BE2C (cell line): ENCODE measurements at regions not wholly inside any gene's neighbourhood (a gene's known extent, or its start where the extent isn't known, plus 50 kb on each side); places are given as distances from the start of the nearest gene placed in this dataset.

Experiments
- DNase-seq: peaks from one replicate; pipeline ENCODE4 v3.0.0-alpha.2; 2020
- H3K27me3 ChIP-seq: fragments of 250-450 bp; sonication (Bioruptor Pico); 2 replicates; pipeline ENCODE4 v1.5.1; 2020; ENCODE audit warnings: mild to moderate bottlenecking
- H3K36me3 ChIP-seq: fragments of 250-450 bp; sonication (Bioruptor Pico); 2 replicates; pipeline ENCODE4 v1.5.1; 2020; ENCODE audit warnings: mild to moderate bottlenecking
- H3K4me1 ChIP-seq: fragments of 250-450 bp; sonication (Bioruptor Pico); 2 replicates; pipeline ENCODE4 v1.5.1; 2020
- H3K4me3 ChIP-seq: 2 replicates; pipeline ENCODE4 v1.5.1; 2011; ENCODE audit warnings: low read depth, low read length
- H3K9me3 ChIP-seq: fragments of 250-450 bp; sonication (Bioruptor Pico); 2 replicates; pipeline ENCODE4 v1.5.1; 2020
- CTCF ChIP-seq: IDR thresholded peaks from 2 replicates; pipeline ENCODE4 v1.5.1; 2012; ENCODE audit warnings: mild to moderate bottlenecking, low read depth, low read length

- Histone ChIP-seq H3K4me3 (no peak overlapping the region), H3K36me3 (no peaks in the 10 kb centered on the region), H3K9me3 (no peaks in the 10 kb centered on the region), H3K27me3 (no peaks in the 10 kb centered on the region), H3K4me1 (no peaks in the 10 kb centered on the region)
- DNase-seq = no peak
- TF ChIP-seq CTCF = no peak
These were observed 363.6 kb downstream of the ZNF521 start for GRCh38 chr18:24988253-24988840.

DNA sequence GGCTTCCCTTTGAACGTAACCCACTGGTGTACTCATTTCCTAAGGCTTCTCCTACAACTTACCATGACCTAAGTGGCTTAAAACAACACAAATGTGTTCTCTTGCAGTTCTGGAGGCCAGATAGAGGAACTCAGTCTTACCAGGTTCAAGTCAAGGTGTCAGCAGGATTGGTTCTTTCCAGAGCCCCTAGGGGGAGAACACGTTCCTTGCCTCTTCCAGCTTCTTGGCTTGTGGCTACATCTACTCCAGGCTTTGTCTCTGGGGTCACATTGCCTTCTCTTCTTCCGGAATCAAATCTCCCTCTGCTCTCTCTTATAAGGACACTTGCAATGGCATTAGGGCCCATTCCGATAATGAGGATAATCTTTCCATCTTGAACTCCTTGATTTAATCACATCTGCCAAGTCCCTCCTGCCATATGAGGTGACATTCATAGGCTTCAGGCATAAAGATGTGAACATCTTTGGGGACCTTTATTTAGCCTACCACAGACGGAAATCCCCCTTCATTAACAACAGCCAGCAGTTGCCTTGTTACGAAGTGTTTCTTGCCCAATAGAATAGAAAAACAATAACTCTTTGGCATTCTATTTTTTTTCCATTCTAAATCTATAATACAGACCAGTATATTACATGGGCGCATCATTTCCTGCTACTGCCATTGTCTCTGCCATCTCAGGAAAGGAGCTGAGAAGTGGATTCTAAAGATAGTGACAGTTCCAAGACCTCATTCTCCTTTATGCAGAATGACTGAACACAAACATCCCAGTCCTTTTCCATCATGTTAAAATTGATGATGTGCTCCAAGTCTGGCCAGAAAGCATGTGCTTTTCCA is 362.0 kb downstream of the ZNF521 start:
- no peak for DNase-seq
- no peak overlapping the region for H3K4me3 ChIP-seq
- no peaks in the 10 kb centered on the region for H3K9me3 ChIP-seq
- H3K36me3 ChIP-seq = no peaks in the 10 kb centered on the region
- no peaks in the 10 kb centered on the region for H3K4me1 ChIP-seq
- H3K27me3 ChIP-seq = no peaks in the 10 kb centered on the region
- TF ChIP-seq CTCF = no peak

GRCh38 chr18:24990671-24991134 is 361.3 kb downstream of the ZNF521 start:
- no peak for DNase-seq
- Histone ChIP-seq H3K4me1 (no peaks in the 10 kb centered on the region), H3K27me3 (no peaks in the 10 kb centered on the region), H3K36me3 (no peaks in the 10 kb centered on the region), H3K4me3 (no peak overlapping the region), H3K9me3 (no peaks in the 10 kb centered on the region)
- no peak for TF ChIP-seq CTCF

DNA sequence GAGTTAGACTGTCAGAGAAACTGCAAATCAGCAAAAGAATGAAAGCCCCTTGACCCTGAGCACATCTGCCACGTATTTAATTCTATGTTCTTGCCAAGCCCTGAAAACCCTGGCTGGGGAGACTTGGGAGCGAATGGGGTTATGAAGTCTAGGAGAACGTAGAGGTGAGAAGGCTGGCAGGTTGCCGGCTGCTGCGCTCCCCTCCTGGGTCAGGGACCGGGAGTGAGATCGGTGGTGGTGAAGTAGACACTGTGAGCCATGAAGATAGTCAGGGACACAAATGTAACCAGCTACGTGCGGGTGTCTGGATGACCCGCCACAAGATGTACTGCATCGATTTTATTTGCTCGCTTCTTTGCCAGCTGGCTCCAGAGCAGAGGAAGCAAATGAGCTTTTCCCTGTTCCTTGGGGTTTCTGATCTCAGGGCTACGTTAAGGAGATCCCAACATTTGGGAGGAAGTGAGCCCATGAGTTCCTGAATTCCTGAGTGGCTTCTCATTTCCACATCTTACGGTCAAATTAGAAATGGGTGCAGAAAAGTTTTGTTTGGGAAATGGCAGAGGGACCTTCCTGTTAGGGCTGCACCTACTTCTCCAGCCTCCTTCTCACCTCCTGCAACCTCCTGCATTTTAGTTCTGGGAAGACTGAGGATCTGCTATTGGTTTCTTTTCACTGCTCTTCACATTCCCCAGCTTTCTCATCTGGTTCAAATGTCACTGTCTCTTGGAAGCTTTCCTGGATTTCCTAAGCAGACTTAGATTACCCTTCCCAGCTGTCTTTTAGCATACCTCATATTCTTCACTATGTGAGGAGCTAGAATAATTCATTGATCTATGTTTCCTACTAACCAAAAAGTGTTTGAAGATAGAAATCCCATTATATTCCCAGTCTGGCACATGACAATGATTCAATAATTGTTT is 360.6 kb downstream of the ZNF521 start:
- H3K4me3 ChIP-seq = no peak overlapping the region
- DNase-seq = no peak
- TF ChIP-seq CTCF = no peak
- no peaks in the 10 kb centered on the region for H3K36me3 ChIP-seq
- H3K27me3 ChIP-seq = no peaks in the 10 kb centered on the region
- H3K4me1 ChIP-seq = no peaks in the 10 kb centered on the region
- no peaks in the 10 kb centered on the region for H3K9me3 ChIP-seq

DNA sequence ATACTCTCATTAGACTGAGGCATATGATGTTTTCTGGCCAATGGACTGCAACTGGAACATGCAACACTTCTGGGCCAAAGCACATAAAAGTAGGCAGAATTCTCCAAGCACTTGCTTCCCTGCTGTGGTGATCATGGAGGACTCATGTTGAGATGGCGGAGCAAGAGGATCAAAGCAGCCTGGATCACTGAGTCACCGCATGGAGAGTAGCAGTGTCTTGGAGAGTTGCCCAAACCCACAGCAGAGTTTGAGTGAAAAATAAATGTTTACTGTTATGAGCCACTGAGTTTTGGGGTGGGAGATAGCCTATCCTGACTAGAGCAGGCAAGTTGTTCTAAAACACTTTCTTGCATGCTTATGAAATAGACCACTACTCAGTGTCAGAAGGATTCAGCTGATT is 359.5 kb downstream of the ZNF521 start:
- DNase-seq = no peak
- no peaks in the 10 kb centered on the region for H3K9me3 ChIP-seq
- no peak for TF ChIP-seq CTCF
- H3K36me3 ChIP-seq = no peaks in the 10 kb centered on the region
- H3K27me3 ChIP-seq = no peaks in the 10 kb centered on the region
- H3K4me3 ChIP-seq = no peak overlapping the region
- H3K4me1 ChIP-seq = no peaks in the 10 kb centered on the region
